Hepatocyte (in vitro differentiated cells): ENCODE measurements at regions not wholly inside any gene's neighbourhood (a gene's known extent, or its start where the extent isn't known, plus 50 kb on each side); places are given as distances from the start of the nearest gene placed in this dataset.
"Not testable (repeated sequence)": the region's sequence is repeated elsewhere in the genome, so short reads cannot be mapped to it uniquely, and the experiment has no call there.

Experiments
- DNase-seq: peaks from one replicate; pipeline ENCODE4 v3.0.0-alpha.2; 2016; ENCODE audit warnings: low spot score
- H2AFZ ChIP-seq: fragments of 200-600 bp; sonication (generic); 2 replicates; pipeline ENCODE4 v1.6.0; 2016; ENCODE audit warnings: antibody characterized with exemption, mild to moderate bottlenecking
- H3K27ac ChIP-seq: fragments of 200-600 bp; sonication (generic); 2 replicates; pipeline ENCODE4 v1.5.1; 2016; ENCODE audit warnings: mild to moderate bottlenecking
- H3K27me3 ChIP-seq: fragments of 200-600 bp; sonication (generic); 2 replicates; pipeline ENCODE4 v1.6.1; 2016
- H3K36me3 ChIP-seq: fragments of 200-600 bp; sonication (generic); replicated peaks from 2 replicates; pipeline ENCODE4 v1.5.1; 2016; ENCODE audit warnings: low read depth; ENCODE audit not compliant: insufficient read depth
- H3K4me1 ChIP-seq: fragments of 200-600 bp; sonication (generic); 2 replicates; pipeline ENCODE4 v1.5.1; 2016; ENCODE audit warnings: mild to moderate bottlenecking, moderate library complexity; ENCODE audit not compliant: insufficient read depth
- H3K4me2 ChIP-seq: fragments of 200-600 bp; sonication (generic); 2 replicates; pipeline ENCODE4 v1.6.0; 2016
- H3K4me3 ChIP-seq: fragments of 200-600 bp; sonication (generic); 2 replicates; pipeline ENCODE4 v1.5.1; 2016; ENCODE audit warnings: mild to moderate bottlenecking
- H3K79me2 ChIP-seq: fragments of 200-600 bp; sonication (generic); 2 replicates; pipeline ENCODE4 v1.6.0; 2017; ENCODE audit warnings: mild to moderate bottlenecking
- H3K9me2 ChIP-seq: fragments of 200-600 bp; sonication (generic); replicated peaks from 2 replicates; pipeline ENCODE4 v1.6.0; 2017; ENCODE audit warnings: mild to moderate bottlenecking; ENCODE audit not compliant: insufficient read depth
- H3K9me3 ChIP-seq: fragments of 200-600 bp; sonication (generic); 2 replicates; pipeline ENCODE4 v1.5.1; 2016; ENCODE audit warnings: low read depth, mild to moderate bottlenecking
- H4K20me1 ChIP-seq: fragments of 200-600 bp; sonication (generic); 2 replicates; pipeline ENCODE4 v1.6.0; 2016; ENCODE audit warnings: mild to moderate bottlenecking; ENCODE audit not compliant: insufficient read depth, poor library complexity, severe bottlenecking
- CTCF ChIP-seq: fragments of 200-600 bp; sonication (generic); IDR thresholded peaks from 2 replicates; pipeline ENCODE4 v1.5.1; 2016; ENCODE audit warnings: antibody characterized with exemption, mild to moderate bottlenecking; ENCODE audit not compliant: poor library complexity
- EZH2 ChIP-seq: fragments of 200-600 bp; sonication (generic); IDR thresholded peaks from 2 replicates; pipeline ENCODE4 v1.6.1; 2016; ENCODE audit warnings: antibody characterized with exemption, mild to moderate bottlenecking, borderline replicate concordance
- EZH2phosphoT487 ChIP-seq: fragments of 200-600 bp; sonication (generic); IDR thresholded peaks from one replicate; pipeline ENCODE4 v1.6.1; 2018; ENCODE audit warnings: antibody characterized with exemption, mild to moderate bottlenecking, low read depth, moderate library complexity; ENCODE audit not compliant: unreplicated experiment, severe bottlenecking
- WGBS: methylation state at CpG from one replicate; pipeline ENCODE4 v1.1.6; 2016; ENCODE audit warnings: low lambda C conversion rate; ENCODE audit errors: missing lambda C conversion rate; 5-methylcytosine and 5-hydroxymethylcytosine counted together

GRCh38 chr16:7239547-7239946 lies 93.1 kb upstream of the RBFOX1 start:
- H3K36me3 ChIP-seq = no peaks in the 10 kb centered on the region
- H3K4me1 ChIP-seq = no peaks in the 10 kb centered on the region
- no peaks in the 10 kb centered on the region for H3K27me3 ChIP-seq
- 82% methylated on average over 2 of the region's 2 CpGs for WGBS
- no peak for DNase-seq
- no peaks in the 10 kb centered on the region for H3K79me2 ChIP-seq
- H3K9me3 ChIP-seq = no peaks in the 10 kb centered on the region
- H4K20me1 ChIP-seq = no peaks in the 10 kb centered on the region
- H2AFZ ChIP-seq = no peak overlapping the region
- H3K9me2 ChIP-seq = no peaks in the 10 kb centered on the region
- no peak overlapping the region for H3K27ac ChIP-seq
- no peak overlapping the region for H3K4me2 ChIP-seq
- TF ChIP-seq CTCF = no peak
- no peak for TF ChIP-seq EZH2
- no peak for TF ChIP-seq EZH2phosphoT487
- H3K4me3 ChIP-seq = no peak overlapping the region

GRCh38 chr16:7236824-7237410 lies 95.7 kb upstream of the RBFOX1 start:
- no peak for TF ChIP-seq EZH2phosphoT487
- TF ChIP-seq CTCF = no peak
- TF ChIP-seq EZH2 = no peak
- H4K20me1 ChIP-seq = no peaks in the 10 kb centered on the region
- H3K36me3 ChIP-seq = no peaks in the 10 kb centered on the region
- no peaks in the 10 kb centered on the region for H3K79me2 ChIP-seq
- H3K9me2 ChIP-seq = no peaks in the 10 kb centered on the region
- no peaks in the 10 kb centered on the region for H3K9me3 ChIP-seq
- 74% methylated on average over 6 of the region's 6 CpGs for WGBS
- no peaks in the 10 kb centered on the region for H3K27me3 ChIP-seq
- no peak overlapping the region for H3K4me2 ChIP-seq
- H3K4me3 ChIP-seq = no peak overlapping the region
- no peaks in the 10 kb centered on the region for H3K4me1 ChIP-seq
- no peak overlapping the region for H3K27ac ChIP-seq
- H2AFZ ChIP-seq = no peak overlapping the region
- DNase-seq = no peak

GRCh38 chr16:7233975-7234374 lies 98.7 kb upstream of the RBFOX1 start:
- H3K9me3 ChIP-seq = no peaks in the 10 kb centered on the region
- H3K27ac ChIP-seq = no peak overlapping the region
- H3K4me1 ChIP-seq = no peaks in the 10 kb centered on the region
- H3K4me2 ChIP-seq = no peak overlapping the region
- TF ChIP-seq CTCF (no peak), EZH2 (no peak), EZH2phosphoT487 (no peak)
- no peaks in the 10 kb centered on the region for H3K27me3 ChIP-seq
- no peak overlapping the region for H3K4me3 ChIP-seq
- no peaks in the 10 kb centered on the region for H4K20me1 ChIP-seq
- no peak for DNase-seq
- 57% methylated on average over 2 of the region's 2 CpGs for WGBS
- no peaks in the 10 kb centered on the region for H3K9me2 ChIP-seq
- H3K36me3 ChIP-seq = no peaks in the 10 kb centered on the region
- no peak overlapping the region for H2AFZ ChIP-seq
- H3K79me2 ChIP-seq = no peaks in the 10 kb centered on the region

GRCh38 chr16:7231762-7232161 lies 100.9 kb upstream of the RBFOX1 start:
- no peaks in the 10 kb centered on the region for H3K4me1 ChIP-seq
- H3K9me3 ChIP-seq = no peaks in the 10 kb centered on the region
- no peaks in the 10 kb centered on the region for H3K27me3 ChIP-seq
- no peaks in the 10 kb centered on the region for H3K9me2 ChIP-seq
- no peak for DNase-seq
- no peak overlapping the region for H2AFZ ChIP-seq
- no peak overlapping the region for H3K4me3 ChIP-seq
- H3K4me2 ChIP-seq = no peak overlapping the region
- no peak overlapping the region for H3K27ac ChIP-seq
- H4K20me1 ChIP-seq = no peaks in the 10 kb centered on the region
- TF ChIP-seq EZH2phosphoT487 (no peak), EZH2 (no peak), CTCF (no peak)
- H3K79me2 ChIP-seq = no peaks in the 10 kb centered on the region
- no peaks in the 10 kb centered on the region for H3K36me3 ChIP-seq
- 98% methylated on average over 5 of the region's 5 CpGs for WGBS

GRCh38 chr16:7229433-7230218 lies 103.0 kb upstream of the RBFOX1 start:
- not testable (repeated sequence) for H3K4me2 ChIP-seq, H3K79me2 ChIP-seq, H3K36me3 ChIP-seq, H3K4me1 ChIP-seq, H3K4me3 ChIP-seq, H3K27ac ChIP-seq, H2AFZ ChIP-seq, H3K9me3 ChIP-seq, H3K9me2 ChIP-seq, DNase-seq, H3K27me3 ChIP-seq, H4K20me1 ChIP-seq
- WGBS = 67% methylated on average over 3 of the region's 3 CpGs
